Ammon's horn (tissue), 1 donor: ENCODE measurements at regions not wholly inside any gene's neighbourhood (a gene's known extent, or its start where the extent isn't known, plus 50 kb on each side); places are given as distances from the start of the nearest gene placed in this dataset.
"Not testable (repeated sequence)": the region's sequence is repeated elsewhere in the genome, so short reads cannot be mapped to it uniquely, and the experiment has no call there.

Experiments
- DNase-seq: peaks from one replicate; pipeline ENCODE4 v3.0.0-alpha.2; 2016; ENCODE audit warnings: low spot score

- DNase-seq: no peak
These were observed 276.6 kb upstream of the DIO3 start for GRCh38 chr14:101284711-101285110.

GRCh38 chr14:101286271-101287018 is 274.9 kb upstream of the DIO3 start:
- no peak for DNase-seq

- DNase-seq: no peak
These were observed 272.7 kb upstream of the DIO3 start for GRCh38 chr14:101288436-101289229.

- DNase-seq: no peak
These were observed 272.0 kb upstream of the DIO3 start for GRCh38 chr14:101289230-101289690.

- no peak for DNase-seq
These were observed 271.4 kb upstream of the DIO3 start for GRCh38 chr14:101289911-101290310.

GRCh38 chr14:101290611-101291010 is 270.7 kb upstream of the DIO3 start:
- no peak for DNase-seq

- peak; percentile 47 for DNase-seq
These were observed 269.9 kb upstream of the DIO3 start for GRCh38 chr14:101291390-101291789.

GRCh38 chr14:101292448-101292847 is 268.8 kb upstream of the DIO3 start:
- no peak for DNase-seq

GRCh38 chr14:101293605-101294004 is 267.7 kb upstream of the DIO3 start:
- DNase-seq: no peak

- no peak for DNase-seq
These were observed 267.2 kb upstream of the DIO3 start for GRCh38 chr14:101294136-101294535.

- not testable (repeated sequence) for DNase-seq
These were observed 261.5 kb upstream of the DIO3 start for GRCh38 chr14:101299781-101300180.

- no peak for DNase-seq
These were observed 260.3 kb upstream of the DIO3 start for GRCh38 chr14:101301011-101301410.

- DNase-seq: not testable (repeated sequence)
These were observed 254.1 kb upstream of the DIO3 start for GRCh38 chr14:101307162-101307561.

- DNase-seq: not testable (repeated sequence)
These were observed 250.1 kb upstream of the DIO3 start for GRCh38 chr14:101311186-101311585.

- no peak for DNase-seq
These were observed 248.0 kb upstream of the DIO3 start for GRCh38 chr14:101313268-101313667.

GRCh38 chr14:101315802-101316296 is 245.4 kb upstream of the DIO3 start:
- DNase-seq: no peak

GRCh38 chr14:101318271-101318670 is 243.0 kb upstream of the DIO3 start:
- DNase-seq: no peak

GRCh38 chr14:101320396-101320795 is 240.9 kb upstream of the DIO3 start:
- DNase-seq: no peak

GRCh38 chr14:101322223-101322622 is 239.1 kb upstream of the DIO3 start:
- DNase-seq: no peak

- DNase-seq: no peak
These were observed 238.2 kb upstream of the DIO3 start for GRCh38 chr14:101323111-101323510.

GRCh38 chr14:101323614-101324235 is 237.6 kb upstream of the DIO3 start:
- DNase-seq: not testable (repeated sequence)

GRCh38 chr14:101325319-101325718 is 236.0 kb upstream of the DIO3 start:
- DNase-seq: no peak
